H9 (cell line): ENCODE measurements at regions not wholly inside any gene's neighbourhood (a gene's known extent, or its start where the extent isn't known, plus 50 kb on each side); places are given as distances from the start of the nearest gene placed in this dataset.

ENCODE experiments used
- DNase-seq: peaks from one replicate; pipeline ENCODE4 v3.0.0-alpha.2; 2017
- H2AFZ ChIP-seq: one replicate; pipeline ENCODE4 v1.6.1; 2013; ENCODE audit warnings: mild to moderate bottlenecking, low read length, control low read depth, moderate library complexity
- H2AK5ac ChIP-seq: 2 replicates; pipeline ENCODE4 v1.6.1; 2013; ENCODE audit warnings: low read length, control low read depth, mixed read lengths; ENCODE audit not compliant: insufficient read length
- H2BK120ac ChIP-seq: one replicate; pipeline ENCODE4 v1.6.1; 2013; ENCODE audit warnings: low read depth, mild to moderate bottlenecking, low read length, control low read depth, inconsistent platforms; ENCODE audit not compliant: poor library complexity, severe bottlenecking
- H2BK12ac ChIP-seq: 2 replicates; pipeline ENCODE4 v1.6.1; 2013; ENCODE audit warnings: low read length, control low read depth, mixed read lengths, low read depth; ENCODE audit not compliant: insufficient read length
- H2BK15ac ChIP-seq: 2 replicates; pipeline ENCODE4 v1.6.1; 2013; ENCODE audit warnings: low read depth, low read length, control low read depth
- H2BK20ac ChIP-seq: one replicate; pipeline ENCODE4 v1.6.1; 2013; ENCODE audit warnings: low read depth, mild to moderate bottlenecking, low read length, control low read depth, inconsistent platforms; ENCODE audit not compliant: poor library complexity, severe bottlenecking
- H2BK5ac ChIP-seq: 2 replicates; pipeline ENCODE4 v1.6.1; 2013; ENCODE audit warnings: low read length, control low read depth, mixed read lengths; ENCODE audit not compliant: insufficient read length
- H3K14ac ChIP-seq: 2 replicates; pipeline ENCODE4 v1.6.1; 2013; ENCODE audit warnings: low read length, control low read depth; ENCODE audit not compliant: insufficient read depth
- H3K18ac ChIP-seq: 2 replicates; pipeline ENCODE4 v1.6.1; 2013; ENCODE audit warnings: low read depth, mild to moderate bottlenecking, mixed read lengths, low read length, control low read depth; ENCODE audit not compliant: insufficient read length
- H3K23ac ChIP-seq: 2 replicates; pipeline ENCODE4 v1.6.1; 2013; ENCODE audit warnings: low read length, control low read depth, mixed read lengths, low read depth; ENCODE audit not compliant: insufficient read length
- H3K23me2 ChIP-seq: 2 replicates; pipeline ENCODE4 v1.6.1; 2013; ENCODE audit warnings: low read depth, mild to moderate bottlenecking, mixed read lengths, low read length, control low read depth; ENCODE audit not compliant: insufficient read length, poor library complexity, severe bottlenecking
- H3K27ac ChIP-seq: 2 replicates; pipeline ENCODE4 v1.5.1; 2013; ENCODE audit warnings: low read length, control low read depth, mixed read lengths, low read depth; ENCODE audit not compliant: insufficient read length
- H3K27me3 ChIP-seq: 2 replicates; pipeline ENCODE4 v1.6.1; 2013; ENCODE audit warnings: low read length, control low read depth, inconsistent platforms; ENCODE audit not compliant: insufficient read depth
- H3K4ac ChIP-seq: 2 replicates; pipeline ENCODE4 v1.6.1; 2013; ENCODE audit warnings: low read depth, mild to moderate bottlenecking, control low read depth, inconsistent platforms, low read length, moderate library complexity
- H3K4me1 ChIP-seq: 2 replicates; pipeline ENCODE4 v1.6.1; 2013; ENCODE audit warnings: low read length, control low read depth, inconsistent platforms; ENCODE audit not compliant: insufficient read depth
- H3K4me2 ChIP-seq: 2 replicates; pipeline ENCODE4 v1.6.1; 2013; ENCODE audit warnings: low read length, control low read depth, mixed read lengths; ENCODE audit not compliant: insufficient read length, insufficient read depth
- H3K56ac ChIP-seq: 2 replicates; pipeline ENCODE4 v1.6.1; 2013; ENCODE audit warnings: low read depth, mild to moderate bottlenecking, mixed read lengths, low read length, control low read depth; ENCODE audit not compliant: insufficient read length
- H3K79me1 ChIP-seq: 2 replicates; pipeline ENCODE4 v1.6.1; 2013; ENCODE audit warnings: low read depth, mild to moderate bottlenecking, moderate library complexity, low read length, control low read depth, inconsistent platforms; ENCODE audit not compliant: insufficient read depth, poor library complexity, severe bottlenecking
- H3K79me2 ChIP-seq: 2 replicates; pipeline ENCODE4 v1.6.1; 2013; ENCODE audit warnings: low read length, control low read depth, inconsistent platforms; ENCODE audit not compliant: insufficient read depth
- H3K9ac ChIP-seq: 2 replicates; pipeline ENCODE4 v1.6.1; 2013; ENCODE audit warnings: low read length, control low read depth, mixed read lengths; ENCODE audit not compliant: insufficient read length; ENCODE audit errors: extremely low read depth
- H3K9me3 ChIP-seq: one replicate; pipeline ENCODE4 v1.6.1; 2013; ENCODE audit warnings: low read depth, low read length, inconsistent platforms; ENCODE audit not compliant: control insufficient read depth
- H3T11ph ChIP-seq: one replicate; pipeline ENCODE4 v1.6.1; 2013; ENCODE audit warnings: mild to moderate bottlenecking, low read length, control low read depth, inconsistent platforms
- H4K20me1 ChIP-seq: one replicate; pipeline ENCODE4 v1.6.1; 2013; ENCODE audit not compliant: control insufficient read depth, insufficient read length, insufficient read depth
- H4K5ac ChIP-seq: 2 replicates; pipeline ENCODE4 v1.6.1; 2013; ENCODE audit warnings: low read depth, mild to moderate bottlenecking, mixed read lengths, low read length, control low read depth; ENCODE audit not compliant: insufficient read length
- H4K8ac ChIP-seq: replicated peaks from 2 replicates; pipeline ENCODE4 v1.6.1; 2013; ENCODE audit warnings: low read length, control low read depth, mixed read lengths, low read depth; ENCODE audit not compliant: insufficient read length
- H4K91ac ChIP-seq: 2 replicates; pipeline ENCODE4 v1.6.1; 2013; ENCODE audit warnings: low read depth, mild to moderate bottlenecking, moderate library complexity, mixed read lengths, low read length, control low read depth; ENCODE audit not compliant: insufficient read length
- H3K27ac Mint-ChIP-seq, 3 experiments: 2 replicates in 2 of 3; 3 replicates in 1 of 3; pipeline ENCODE4 v1.8.0; 2020 to 2021; ENCODE audit warnings: mixed read lengths in 3 of 3, mild to moderate bottlenecking in 1 of 3, moderate library complexity in 1 of 3
- H3K27me3 Mint-ChIP-seq: 2 replicates; pipeline ENCODE4 v1.8.0; 2021; ENCODE audit warnings: low read depth, mild to moderate bottlenecking, moderate library complexity, mixed read lengths
- H3K36me3 Mint-ChIP-seq, 3 experiments: 2 replicates in 2 of 3; 3 replicates in 1 of 3; pipeline ENCODE4 v1.8.0; 2020 to 2021; ENCODE audit warnings: low read depth in 3 of 3, mixed read lengths in 3 of 3; ENCODE audit not compliant: insufficient read depth in 1 of 3
- H3K4me1 Mint-ChIP-seq, 2 experiments: 2 replicates each; pipeline ENCODE4 v1.8.0; 2020; ENCODE audit warnings: mixed read lengths in 2 of 2
- H3K4me3 Mint-ChIP-seq, 2 experiments: 2 replicates in 1 of 2; 3 replicates in 1 of 2; pipeline ENCODE4 v1.8.0; 2020 to 2021; ENCODE audit warnings: mild to moderate bottlenecking in 2 of 2, mixed read lengths in 2 of 2, moderate library complexity in 1 of 2
- H3K9me3 Mint-ChIP-seq, 2 experiments: 2 replicates in 1 of 2; 3 replicates in 1 of 2; pipeline ENCODE4 v1.8.0; 2020; ENCODE audit warnings: mild to moderate bottlenecking in 2 of 2, mixed read lengths in 2 of 2, moderate library complexity in 1 of 2
- WGBS: extraction: QIAGEN DNeasy Blood & Tissue Kit; methylation state at CpG from one replicate; pipeline ENCODE4 v1.1.7; 2013; ENCODE audit warnings: missing lambda C conversion rate, low lambda C conversion rate, mixed read lengths; ENCODE audit not compliant: insufficient read length; ENCODE audit errors: extremely low coverage; 5-methylcytosine and 5-hydroxymethylcytosine counted together
- TF ChIP-seq, protein P1 (sequence below): fragments of 200-600 bp; sonication (generic); conservative IDR thresholded peaks from 3 replicates; pipeline ENCODE4 v1.8.0; 2021; ENCODE audit warnings: antibody characterized with exemption, mild to moderate bottlenecking

DNA sequence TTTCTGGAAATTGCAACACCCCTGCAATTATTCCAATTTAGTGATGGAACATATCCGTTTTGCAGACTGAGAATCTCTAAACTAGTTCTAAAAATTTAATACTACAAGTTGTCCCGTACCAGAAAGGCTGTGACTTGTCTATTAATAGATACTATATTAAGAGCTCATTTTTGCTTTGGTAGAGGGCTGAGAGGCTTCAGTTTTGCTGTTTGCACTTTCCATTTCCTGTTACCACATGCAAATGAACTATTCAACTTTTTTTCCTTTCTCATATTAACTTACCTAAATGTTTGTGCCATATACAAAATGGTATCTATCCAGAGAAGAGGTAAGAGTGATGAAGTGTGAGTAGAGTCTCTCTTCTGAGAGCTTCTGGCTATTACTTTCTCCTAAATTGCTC lies 101.5 kb upstream of the CRBN start:
- Histone ChIP-seq H3K23me2 (no peaks in the 10 kb centered on the region), H3K23ac (no peak overlapping the region), H4K20me1 (no peaks in the 10 kb centered on the region), H4K8ac (no peak overlapping the region), H2BK20ac (no peak overlapping the region), H3K4me1 (peaks cover 3% of the 10 kb centered on the region; the same call in 1 of the 2 replicates), H3K18ac (no peak overlapping the region), H2BK120ac (no peak overlapping the region), H3K14ac (no peak overlapping the region), H3K79me1 (no peaks in the 10 kb centered on the region), H3K79me2 (no peaks in the 10 kb centered on the region), H3K9ac (no peak overlapping the region), H2AFZ (no peak overlapping the region), H3T11ph (no peak overlapping the region), H2BK5ac (no peak overlapping the region), H4K5ac (no peak overlapping the region), H3K56ac (no peak overlapping the region), H2BK15ac (no peak overlapping the region), H3K27me3 (no peaks in the 10 kb centered on the region), H3K27ac (no peak overlapping the region), H3K9me3 (no peaks in the 10 kb centered on the region), H2AK5ac (no peak overlapping the region), H3K4me2 (no peak overlapping the region), H4K91ac (no peak overlapping the region), H2BK12ac (no peak overlapping the region), H3K4ac (no peak overlapping the region)
- Mint-ChIP-seq H3K27me3 (no peaks in the 10 kb centered on the region; the same call in 1 of the 2 replicates), H3K9me3 (no peaks in the 10 kb centered on the region), H3K27ac (no peak overlapping the region), H3K4me3 (no peak overlapping the region), H3K36me3 (no peaks in the 10 kb centered on the region; a peak in 1 of 7 replicates), H3K4me1 (peaks cover 18 to 29% of the 10 kb centered on the region in 2 experiments)
- no CpG with 5 or more reads among the region's 2 CpGs for WGBS
- no peak for DNase-seq
- TF ChIP-seq, protein P1, sequence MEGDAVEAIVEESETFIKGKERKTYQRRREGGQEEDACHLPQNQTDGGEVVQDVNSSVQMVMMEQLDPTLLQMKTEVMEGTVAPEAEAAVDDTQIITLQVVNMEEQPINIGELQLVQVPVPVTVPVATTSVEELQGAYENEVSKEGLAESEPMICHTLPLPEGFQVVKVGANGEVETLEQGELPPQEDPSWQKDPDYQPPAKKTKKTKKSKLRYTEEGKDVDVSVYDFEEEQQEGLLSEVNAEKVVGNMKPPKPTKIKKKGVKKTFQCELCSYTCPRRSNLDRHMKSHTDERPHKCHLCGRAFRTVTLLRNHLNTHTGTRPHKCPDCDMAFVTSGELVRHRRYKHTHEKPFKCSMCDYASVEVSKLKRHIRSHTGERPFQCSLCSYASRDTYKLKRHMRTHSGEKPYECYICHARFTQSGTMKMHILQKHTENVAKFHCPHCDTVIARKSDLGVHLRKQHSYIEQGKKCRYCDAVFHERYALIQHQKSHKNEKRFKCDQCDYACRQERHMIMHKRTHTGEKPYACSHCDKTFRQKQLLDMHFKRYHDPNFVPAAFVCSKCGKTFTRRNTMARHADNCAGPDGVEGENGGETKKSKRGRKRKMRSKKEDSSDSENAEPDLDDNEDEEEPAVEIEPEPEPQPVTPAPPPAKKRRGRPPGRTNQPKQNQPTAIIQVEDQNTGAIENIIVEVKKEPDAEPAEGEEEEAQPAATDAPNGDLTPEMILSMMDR, result no peak
